ENCODE measurements at regions not wholly inside any gene's neighbourhood (a gene's known extent, or its start where the extent isn't known, plus 50 kb on each side); places are given as distances from the start of the nearest gene placed in this dataset.

GRCh38 chr9:91090130-91090410 is 271.6 kb downstream of the AUH start:
- DNase-seq (ENCODE audit: low read depth) = no peak
- TF ChIP-seq, protein P1, sequence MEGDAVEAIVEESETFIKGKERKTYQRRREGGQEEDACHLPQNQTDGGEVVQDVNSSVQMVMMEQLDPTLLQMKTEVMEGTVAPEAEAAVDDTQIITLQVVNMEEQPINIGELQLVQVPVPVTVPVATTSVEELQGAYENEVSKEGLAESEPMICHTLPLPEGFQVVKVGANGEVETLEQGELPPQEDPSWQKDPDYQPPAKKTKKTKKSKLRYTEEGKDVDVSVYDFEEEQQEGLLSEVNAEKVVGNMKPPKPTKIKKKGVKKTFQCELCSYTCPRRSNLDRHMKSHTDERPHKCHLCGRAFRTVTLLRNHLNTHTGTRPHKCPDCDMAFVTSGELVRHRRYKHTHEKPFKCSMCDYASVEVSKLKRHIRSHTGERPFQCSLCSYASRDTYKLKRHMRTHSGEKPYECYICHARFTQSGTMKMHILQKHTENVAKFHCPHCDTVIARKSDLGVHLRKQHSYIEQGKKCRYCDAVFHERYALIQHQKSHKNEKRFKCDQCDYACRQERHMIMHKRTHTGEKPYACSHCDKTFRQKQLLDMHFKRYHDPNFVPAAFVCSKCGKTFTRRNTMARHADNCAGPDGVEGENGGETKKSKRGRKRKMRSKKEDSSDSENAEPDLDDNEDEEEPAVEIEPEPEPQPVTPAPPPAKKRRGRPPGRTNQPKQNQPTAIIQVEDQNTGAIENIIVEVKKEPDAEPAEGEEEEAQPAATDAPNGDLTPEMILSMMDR (conservative IDR thresholded peaks at IDR 0.05; ENCODE audit: low read length) = no peak
- H3K4me3 ChIP-seq (ENCODE audit: low read length) = no peak overlapping the region

DNA sequence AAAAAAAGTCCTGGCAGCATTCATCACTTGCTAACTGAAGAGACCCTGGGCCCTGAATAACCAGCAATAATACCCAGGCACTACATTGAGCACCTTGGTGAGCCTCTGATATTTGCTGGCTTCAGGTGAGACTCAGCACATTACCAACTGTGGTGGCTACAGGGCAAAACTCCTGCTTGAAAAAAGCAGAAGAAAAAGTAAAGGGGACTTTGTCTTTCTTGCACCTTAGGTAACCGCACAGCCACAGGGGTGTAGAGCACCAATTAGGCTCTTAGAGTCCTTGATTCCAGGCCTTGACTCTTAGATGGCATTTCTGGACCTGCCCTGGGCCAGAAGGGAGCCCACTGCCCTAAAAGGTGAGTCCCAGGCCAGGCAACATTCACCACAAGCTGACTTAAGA is 269.5 kb downstream of the AUH start:
- TF ChIP-seq, protein P1 (conservative IDR thresholded peaks at IDR 0.05; ENCODE audit: low read length) = no peak
- DNase-seq (ENCODE audit: low read depth) = no peak
- no peak overlapping the region for H3K4me3 ChIP-seq (ENCODE audit: low read length)

DNA sequence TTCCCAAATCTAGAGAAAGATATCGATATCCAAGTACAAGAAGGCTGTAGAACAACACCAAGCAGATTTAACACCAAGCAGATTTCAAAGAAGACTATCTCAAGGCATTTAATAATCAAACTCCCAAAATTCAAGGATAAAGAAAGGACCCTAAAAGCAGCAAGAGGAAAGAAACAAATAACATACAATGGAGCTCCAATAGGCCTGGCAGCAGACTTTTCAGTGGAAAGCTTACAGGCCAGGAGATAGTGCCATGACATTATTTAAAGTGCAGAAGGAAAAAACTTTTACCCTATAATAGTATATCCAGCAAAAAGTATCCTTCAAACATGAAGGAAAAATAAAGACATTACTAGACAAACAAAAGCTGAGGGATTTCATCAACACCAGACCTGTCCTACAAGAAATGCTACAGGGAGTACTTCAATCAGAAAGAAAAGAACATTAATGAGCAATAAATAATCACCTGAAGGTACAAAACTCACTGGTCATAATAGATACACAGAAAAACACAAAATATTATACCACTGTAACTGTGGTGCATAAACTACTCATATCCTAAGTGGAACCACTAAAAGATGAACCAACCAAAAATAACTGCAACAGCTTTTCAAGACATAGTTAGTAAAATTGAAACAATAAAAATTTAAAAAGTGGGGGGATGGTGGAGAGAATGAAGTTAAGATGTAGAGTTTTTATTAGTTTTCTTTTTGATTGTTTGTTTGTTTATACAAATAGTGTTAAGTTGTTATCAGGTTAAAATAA is 267.2 kb downstream of the AUH start:
- DNase-seq (ENCODE audit: low read depth) = no peak
- no peak overlapping the region for H3K4me3 ChIP-seq (ENCODE audit: low read length)
- TF ChIP-seq, protein P1 (conservative IDR thresholded peaks at IDR 0.05; ENCODE audit: low read length) = no peak

DNA sequence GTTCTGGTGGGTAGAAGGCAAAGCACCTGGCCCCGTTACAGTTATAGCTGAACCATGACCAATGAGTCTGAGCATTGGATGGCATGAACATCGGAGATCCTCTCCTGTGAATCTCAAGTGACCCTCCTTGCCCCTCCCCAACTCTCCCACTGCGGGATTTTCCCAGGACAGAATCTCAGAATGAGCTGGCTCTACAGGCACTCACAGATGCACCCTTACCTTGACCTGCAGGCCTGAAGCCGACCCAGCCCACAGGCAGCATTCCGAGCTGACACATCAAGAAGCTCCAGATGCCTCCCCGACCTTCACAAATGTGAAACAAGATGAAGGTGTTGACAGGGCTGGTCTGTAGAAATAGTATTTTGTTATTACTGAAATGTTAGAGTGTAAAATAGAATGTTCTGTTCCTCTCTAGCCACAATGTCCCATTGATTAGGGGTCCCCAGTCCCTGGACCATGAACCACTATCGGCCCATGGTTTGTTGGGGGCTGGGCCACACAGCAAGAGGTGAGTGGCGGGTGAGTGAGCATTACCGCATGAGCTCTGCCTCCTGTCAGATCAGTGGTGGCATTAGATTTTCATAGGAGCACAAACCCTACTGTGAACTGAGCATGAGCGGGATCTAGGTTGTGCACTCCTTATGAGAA is 263.4 kb downstream of the AUH start:
- no peak for DNase-seq (ENCODE audit: low read depth)
- no peak overlapping the region for H3K4me3 ChIP-seq (ENCODE audit: low read length)
- TF ChIP-seq, protein P1 (conservative IDR thresholded peaks at IDR 0.05; ENCODE audit: low read length) = no peak

DNA sequence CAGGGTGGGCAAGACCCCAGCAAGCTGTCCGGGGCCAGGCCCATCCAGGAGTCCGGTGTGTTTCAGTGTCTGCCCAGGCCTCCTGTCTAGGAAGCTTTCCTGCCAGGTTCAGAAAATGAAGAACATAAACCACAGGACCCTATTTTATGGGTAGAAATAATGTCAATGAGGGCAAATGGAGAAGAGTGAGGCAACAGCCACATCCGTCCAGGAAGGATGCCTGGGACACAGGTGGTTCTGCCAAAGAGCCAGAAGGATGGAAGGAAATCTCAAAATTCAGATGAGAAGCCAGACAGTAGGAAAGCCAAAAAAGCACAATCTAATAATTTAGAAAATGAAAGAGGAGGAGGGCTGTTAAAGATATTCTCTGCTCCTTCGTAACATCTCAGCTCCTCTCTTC is 262.3 kb downstream of the AUH start:
- TF ChIP-seq, protein P1 (conservative IDR thresholded peaks at IDR 0.05; ENCODE audit: low read length) = no peak
- DNase-seq (ENCODE audit: low read depth) = no peak
- H3K4me3 ChIP-seq (ENCODE audit: low read length) = no peak overlapping the region

- no peak for DNase-seq (ENCODE audit: low read depth)
- no peak overlapping the region for H3K4me3 ChIP-seq (ENCODE audit: low read length)
- TF ChIP-seq, protein P1 (conservative IDR thresholded peaks at IDR 0.05; ENCODE audit: low read length) = no peak
These were observed 260.8 kb downstream of the AUH start for GRCh38 chr9:91100878-91101450.
